ENCODE measurements at regions not wholly inside any gene's neighbourhood (a gene's known extent, or its start where the extent isn't known, plus 50 kb on each side); places are given as distances from the start of the nearest gene placed in this dataset.

- H3K9ac ChIP-seq (ENCODE audit: low read length in 3 of 3): no peak overlapping the region
- H3K27me3 ChIP-seq (ENCODE audit: control insufficient read depth, insufficient read depth, low read length): no peaks in the 10 kb centered on the region
- H3K4me3 ChIP-seq (ENCODE audit: low read length in 3 of 3): no peak overlapping the region
- H3K9me3 ChIP-seq (ENCODE audit: control insufficient read depth in 2 of 3, insufficient read depth in 1 of 3, low read length in 3 of 3): no peaks in the 10 kb centered on the region
- no peak overlapping the region for H3K27ac ChIP-seq (ENCODE audit: low read depth in 2 of 2, low read length in 2 of 2)
- DNase-seq (no peak), FAIRE-seq (no peak)
- no peaks in the 10 kb centered on the region for H3K36me3 ChIP-seq (ENCODE audit: control insufficient read depth in 2 of 3, insufficient read depth in 3 of 3, low read length in 3 of 3)
- no peaks in the 10 kb centered on the region for H3K4me1 ChIP-seq (ENCODE audit: control insufficient read depth in 2 of 3, insufficient read depth in 2 of 3, low read depth in 1 of 3, low read length in 3 of 3)
- TF ChIP-seq, protein P1, sequence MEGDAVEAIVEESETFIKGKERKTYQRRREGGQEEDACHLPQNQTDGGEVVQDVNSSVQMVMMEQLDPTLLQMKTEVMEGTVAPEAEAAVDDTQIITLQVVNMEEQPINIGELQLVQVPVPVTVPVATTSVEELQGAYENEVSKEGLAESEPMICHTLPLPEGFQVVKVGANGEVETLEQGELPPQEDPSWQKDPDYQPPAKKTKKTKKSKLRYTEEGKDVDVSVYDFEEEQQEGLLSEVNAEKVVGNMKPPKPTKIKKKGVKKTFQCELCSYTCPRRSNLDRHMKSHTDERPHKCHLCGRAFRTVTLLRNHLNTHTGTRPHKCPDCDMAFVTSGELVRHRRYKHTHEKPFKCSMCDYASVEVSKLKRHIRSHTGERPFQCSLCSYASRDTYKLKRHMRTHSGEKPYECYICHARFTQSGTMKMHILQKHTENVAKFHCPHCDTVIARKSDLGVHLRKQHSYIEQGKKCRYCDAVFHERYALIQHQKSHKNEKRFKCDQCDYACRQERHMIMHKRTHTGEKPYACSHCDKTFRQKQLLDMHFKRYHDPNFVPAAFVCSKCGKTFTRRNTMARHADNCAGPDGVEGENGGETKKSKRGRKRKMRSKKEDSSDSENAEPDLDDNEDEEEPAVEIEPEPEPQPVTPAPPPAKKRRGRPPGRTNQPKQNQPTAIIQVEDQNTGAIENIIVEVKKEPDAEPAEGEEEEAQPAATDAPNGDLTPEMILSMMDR (IDR thresholded peaks at IDR 0.05; ENCODE audit: borderline replicate concordance, extremely low read depth, insufficient read depth): no peak
- intact Hi-C loops (cut with DNase I): no loop called here
These were observed 894.1 kb downstream of the SLC4A3 start for GRCh38 chr2:220521551-220521950.

GRCh38 chr2:220528180-220528675 lies 900.8 kb downstream of the SLC4A3 start:
- H3K4me1 ChIP-seq (ENCODE audit: control insufficient read depth in 2 of 3, insufficient read depth in 2 of 3, low read depth in 1 of 3, low read length in 3 of 3): no peaks in the 10 kb centered on the region
- H3K27ac ChIP-seq (ENCODE audit: low read depth in 2 of 2, low read length in 2 of 2): no peak overlapping the region
- TF ChIP-seq, protein P1 (IDR thresholded peaks at IDR 0.05; ENCODE audit: borderline replicate concordance, extremely low read depth, insufficient read depth): no peak
- H3K4me3 ChIP-seq (ENCODE audit: low read length in 3 of 3): no peak overlapping the region
- DNase-seq: no peak
- intact Hi-C loops (cut with DNase I): no loop called here
- H3K9ac ChIP-seq (ENCODE audit: low read length in 3 of 3): no peak overlapping the region
- no peak for FAIRE-seq
- no peaks in the 10 kb centered on the region for H3K27me3 ChIP-seq (ENCODE audit: control insufficient read depth, insufficient read depth, low read length)
- peaks cover 0 to 7% (median 0%) of the 10 kb centered on the region in 3 donors for H3K9me3 ChIP-seq (ENCODE audit: control insufficient read depth in 2 of 3, insufficient read depth in 1 of 3, low read length in 3 of 3)
- H3K36me3 ChIP-seq (ENCODE audit: control insufficient read depth in 2 of 3, insufficient read depth in 3 of 3, low read length in 3 of 3): no peaks in the 10 kb centered on the region

DNA sequence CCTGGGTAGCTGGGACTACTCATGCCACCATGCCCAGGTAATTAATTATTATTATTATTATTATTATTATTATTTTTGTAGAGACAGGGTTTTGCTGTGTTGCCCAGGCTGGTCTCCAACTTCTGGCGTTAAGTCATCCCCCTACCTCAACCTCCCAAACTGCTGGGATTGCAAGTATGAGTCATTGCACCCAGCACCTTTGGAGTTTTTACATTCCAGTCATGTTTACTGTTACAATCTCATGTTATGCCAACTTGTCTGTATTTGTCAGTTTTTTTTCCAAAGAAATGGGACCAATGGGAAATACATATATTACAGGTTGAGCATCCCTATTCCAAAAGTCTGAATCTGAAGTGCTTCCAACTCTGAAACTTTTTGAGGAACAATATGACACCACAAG lies 903.8 kb downstream of the SLC4A3 start:
- Histone ChIP-seq H3K9ac (ENCODE audit: low read length in 3 of 3) (no peak overlapping the region), H3K27ac (ENCODE audit: low read depth in 2 of 2, low read length in 2 of 2) (no peak overlapping the region), H3K9me3 (ENCODE audit: control insufficient read depth in 2 of 3, insufficient read depth in 1 of 3, low read length in 3 of 3) (peaks cover 0 to 7% (median 0%) of the 10 kb centered on the region in 3 donors), H3K4me1 (ENCODE audit: control insufficient read depth in 2 of 3, insufficient read depth in 2 of 3, low read depth in 1 of 3, low read length in 3 of 3) (no peaks in the 10 kb centered on the region), H3K36me3 (ENCODE audit: control insufficient read depth in 2 of 3, insufficient read depth in 3 of 3, low read length in 3 of 3) (no peaks in the 10 kb centered on the region), H3K4me3 (ENCODE audit: low read length in 3 of 3) (no peak overlapping the region), H3K27me3 (ENCODE audit: control insufficient read depth, insufficient read depth, low read length) (no peaks in the 10 kb centered on the region)
- TF ChIP-seq, protein P1 (IDR thresholded peaks at IDR 0.05; ENCODE audit: borderline replicate concordance, extremely low read depth, insufficient read depth): no peak
- intact Hi-C loops (cut with DNase I): no loop called here
- DNase-seq: no peak
- no peak for FAIRE-seq

DNA sequence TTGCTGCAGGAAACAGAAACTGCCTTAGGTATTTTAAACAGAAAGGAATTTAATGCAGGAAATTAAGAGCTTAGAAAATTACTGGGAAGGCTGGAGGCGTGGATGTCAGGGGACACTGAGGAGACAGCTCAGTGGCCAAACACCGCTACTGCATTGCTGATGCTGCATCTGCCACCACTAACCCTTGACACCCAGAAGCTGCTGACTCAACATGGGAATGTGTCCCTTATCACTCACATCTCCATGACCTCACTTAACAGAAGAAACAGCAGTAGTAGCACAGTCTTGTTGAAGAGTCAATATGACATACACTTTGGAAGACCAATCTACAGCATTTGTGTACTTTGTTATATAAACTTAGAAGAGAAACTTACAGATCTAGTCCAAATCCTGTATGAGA lies 906.1 kb downstream of the SLC4A3 start:
- Histone ChIP-seq H3K4me1 (ENCODE audit: control insufficient read depth in 2 of 3, insufficient read depth in 2 of 3, low read depth in 1 of 3, low read length in 3 of 3) (no peaks in the 10 kb centered on the region), H3K27me3 (ENCODE audit: control insufficient read depth, insufficient read depth, low read length) (no peaks in the 10 kb centered on the region), H3K4me3 (ENCODE audit: low read length in 3 of 3) (no peak overlapping the region), H3K27ac (ENCODE audit: low read depth in 2 of 2, low read length in 2 of 2) (no peak overlapping the region), H3K36me3 (ENCODE audit: control insufficient read depth in 2 of 3, insufficient read depth in 3 of 3, low read length in 3 of 3) (no peaks in the 10 kb centered on the region), H3K9ac (ENCODE audit: low read length in 3 of 3) (no peak overlapping the region), H3K9me3 (ENCODE audit: control insufficient read depth in 2 of 3, insufficient read depth in 1 of 3, low read length in 3 of 3) (peaks cover 0 to 7% (median 0%) of the 10 kb centered on the region in 3 donors)
- intact Hi-C loops (cut with DNase I): no loop called here
- FAIRE-seq (no peak), DNase-seq (no peak)
- TF ChIP-seq, protein P1 (IDR thresholded peaks at IDR 0.05; ENCODE audit: borderline replicate concordance, extremely low read depth, insufficient read depth): no peak

Measured in kidney (tissue), 13 donors.